ENCODE measurements at regions not wholly inside any gene's neighbourhood (a gene's known extent, or its start where the extent isn't known, plus 50 kb on each side); places are given as distances from the start of the nearest gene placed in this dataset.

- H3K27me3 ChIP-seq (ENCODE audit: control insufficient read depth in 2 of 2, insufficient read depth in 2 of 2, low read length in 2 of 2): peaks cover 2% of the 10 kb centered on the region in 2 donors
- H3K4me3 ChIP-seq (ENCODE audit: low read length in 2 of 2): no peak overlapping the region
- H3K4me1 ChIP-seq (ENCODE audit: control insufficient read depth in 2 of 2, insufficient read depth in 2 of 2, low read length in 2 of 2): no peaks in the 10 kb centered on the region
- no peaks in the 10 kb centered on the region for H3K9me3 ChIP-seq (ENCODE audit: control insufficient read depth in 2 of 2, low read length in 2 of 2)
- no peak overlapping the region for H3K27ac ChIP-seq (ENCODE audit: low read depth in 2 of 2, low read length in 2 of 2)
- H3K9ac ChIP-seq (ENCODE audit: low read depth in 1 of 2, low read length in 2 of 2): no peak overlapping the region
- H3K36me3 ChIP-seq (ENCODE audit: control insufficient read depth in 2 of 2, insufficient read depth in 2 of 2, low read length in 2 of 2): no peaks in the 10 kb centered on the region
These were observed 660.0 kb downstream of the PTPRU start for GRCh38 chr1:29896300-29896699.

GRCh38 chr1:29895201-29895600, 658.9 kb downstream of the PTPRU start:
- Histone ChIP-seq H3K9me3 (ENCODE audit: control insufficient read depth in 2 of 2, low read length in 2 of 2) (no peaks in the 10 kb centered on the region), H3K27ac (ENCODE audit: low read depth in 2 of 2, low read length in 2 of 2) (no peak overlapping the region), H3K4me1 (ENCODE audit: control insufficient read depth in 2 of 2, insufficient read depth in 2 of 2, low read length in 2 of 2) (no peaks in the 10 kb centered on the region), H3K27me3 (ENCODE audit: control insufficient read depth in 2 of 2, insufficient read depth in 2 of 2, low read length in 2 of 2) (peaks cover 6% of the 10 kb centered on the region in 2 donors), H3K36me3 (ENCODE audit: control insufficient read depth in 2 of 2, insufficient read depth in 2 of 2, low read length in 2 of 2) (no peaks in the 10 kb centered on the region), H3K9ac (ENCODE audit: low read depth in 1 of 2, low read length in 2 of 2) (no peak overlapping the region), H3K4me3 (ENCODE audit: low read length in 2 of 2) (no peak overlapping the region)

GRCh38 chr1:29894311-29894710, 658.0 kb downstream of the PTPRU start:
- H3K9ac ChIP-seq (ENCODE audit: low read depth in 1 of 2, low read length in 2 of 2): no peak overlapping the region
- no peaks in the 10 kb centered on the region for H3K36me3 ChIP-seq (ENCODE audit: control insufficient read depth in 2 of 2, insufficient read depth in 2 of 2, low read length in 2 of 2)
- no peak overlapping the region for H3K27ac ChIP-seq (ENCODE audit: low read depth in 2 of 2, low read length in 2 of 2)
- H3K4me3 ChIP-seq (ENCODE audit: low read length in 2 of 2): no peak overlapping the region
- H3K27me3 ChIP-seq (ENCODE audit: control insufficient read depth in 2 of 2, insufficient read depth in 2 of 2, low read length in 2 of 2): peaks cover 6% of the 10 kb centered on the region in 2 donors
- no peaks in the 10 kb centered on the region for H3K4me1 ChIP-seq (ENCODE audit: control insufficient read depth in 2 of 2, insufficient read depth in 2 of 2, low read length in 2 of 2)
- H3K9me3 ChIP-seq (ENCODE audit: control insufficient read depth in 2 of 2, low read length in 2 of 2): no peaks in the 10 kb centered on the region

GRCh38 chr1:29893806-29894205, 657.5 kb downstream of the PTPRU start:
- Histone ChIP-seq H3K9ac (ENCODE audit: low read depth in 1 of 2, low read length in 2 of 2) (no peak overlapping the region), H3K27ac (ENCODE audit: low read depth in 2 of 2, low read length in 2 of 2) (no peak overlapping the region), H3K4me1 (ENCODE audit: control insufficient read depth in 2 of 2, insufficient read depth in 2 of 2, low read length in 2 of 2) (no peaks in the 10 kb centered on the region), H3K36me3 (ENCODE audit: control insufficient read depth in 2 of 2, insufficient read depth in 2 of 2, low read length in 2 of 2) (no peaks in the 10 kb centered on the region), H3K9me3 (ENCODE audit: control insufficient read depth in 2 of 2, low read length in 2 of 2) (no peaks in the 10 kb centered on the region), H3K27me3 (ENCODE audit: control insufficient read depth in 2 of 2, insufficient read depth in 2 of 2, low read length in 2 of 2) (peaks cover 6% of the 10 kb centered on the region in 2 donors), H3K4me3 (ENCODE audit: low read length in 2 of 2) (no peak overlapping the region)

GRCh38 chr1:29893046-29893723, 656.9 kb downstream of the PTPRU start:
- H3K9ac ChIP-seq (ENCODE audit: low read depth in 1 of 2, low read length in 2 of 2): no peak overlapping the region
- peaks cover 6% of the 10 kb centered on the region in 2 donors for H3K27me3 ChIP-seq (ENCODE audit: control insufficient read depth in 2 of 2, insufficient read depth in 2 of 2, low read length in 2 of 2)
- H3K9me3 ChIP-seq (ENCODE audit: control insufficient read depth in 2 of 2, low read length in 2 of 2): no peaks in the 10 kb centered on the region
- H3K4me1 ChIP-seq (ENCODE audit: control insufficient read depth in 2 of 2, insufficient read depth in 2 of 2, low read length in 2 of 2): no peaks in the 10 kb centered on the region
- H3K36me3 ChIP-seq (ENCODE audit: control insufficient read depth in 2 of 2, insufficient read depth in 2 of 2, low read length in 2 of 2): no peaks in the 10 kb centered on the region
- no peak overlapping the region for H3K4me3 ChIP-seq (ENCODE audit: low read length in 2 of 2)
- H3K27ac ChIP-seq (ENCODE audit: low read depth in 2 of 2, low read length in 2 of 2): no peak overlapping the region

GRCh38 chr1:29892247-29892646, 655.9 kb downstream of the PTPRU start:
- Histone ChIP-seq H3K36me3 (ENCODE audit: control insufficient read depth in 2 of 2, insufficient read depth in 2 of 2, low read length in 2 of 2) (no peaks in the 10 kb centered on the region), H3K9me3 (ENCODE audit: control insufficient read depth in 2 of 2, low read length in 2 of 2) (no peaks in the 10 kb centered on the region), H3K4me1 (ENCODE audit: control insufficient read depth in 2 of 2, insufficient read depth in 2 of 2, low read length in 2 of 2) (no peaks in the 10 kb centered on the region), H3K9ac (ENCODE audit: low read depth in 1 of 2, low read length in 2 of 2) (no peak overlapping the region), H3K27me3 (ENCODE audit: control insufficient read depth in 2 of 2, insufficient read depth in 2 of 2, low read length in 2 of 2) (peaks cover 6% of the 10 kb centered on the region in 2 donors), H3K27ac (ENCODE audit: low read depth in 2 of 2, low read length in 2 of 2) (no peak overlapping the region), H3K4me3 (ENCODE audit: low read length in 2 of 2) (no peak overlapping the region)

GRCh38 chr1:29890201-29890959, 654.1 kb downstream of the PTPRU start:
- H3K4me3 ChIP-seq (ENCODE audit: low read length in 2 of 2): no peak overlapping the region
- no peak overlapping the region for H3K27ac ChIP-seq (ENCODE audit: low read depth in 2 of 2, low read length in 2 of 2)
- H3K36me3 ChIP-seq (ENCODE audit: control insufficient read depth in 2 of 2, insufficient read depth in 2 of 2, low read length in 2 of 2): no peaks in the 10 kb centered on the region
- no peak overlapping the region for H3K9ac ChIP-seq (ENCODE audit: low read depth in 1 of 2, low read length in 2 of 2)
- peaks cover 6 to 7% of the 10 kb centered on the region in 2 donors for H3K27me3 ChIP-seq (ENCODE audit: control insufficient read depth in 2 of 2, insufficient read depth in 2 of 2, low read length in 2 of 2)
- H3K4me1 ChIP-seq (ENCODE audit: control insufficient read depth in 2 of 2, insufficient read depth in 2 of 2, low read length in 2 of 2): no peaks in the 10 kb centered on the region
- no peaks in the 10 kb centered on the region for H3K9me3 ChIP-seq (ENCODE audit: control insufficient read depth in 2 of 2, low read length in 2 of 2)

GRCh38 chr1:29889776-29890175, 653.5 kb downstream of the PTPRU start:
- Histone ChIP-seq H3K9ac (ENCODE audit: low read depth in 1 of 2, low read length in 2 of 2) (no peak overlapping the region), H3K4me1 (ENCODE audit: control insufficient read depth in 2 of 2, insufficient read depth in 2 of 2, low read length in 2 of 2) (no peaks in the 10 kb centered on the region), H3K9me3 (ENCODE audit: control insufficient read depth in 2 of 2, low read length in 2 of 2) (no peaks in the 10 kb centered on the region), H3K4me3 (ENCODE audit: low read length in 2 of 2) (no peak overlapping the region), H3K27ac (ENCODE audit: low read depth in 2 of 2, low read length in 2 of 2) (no peak overlapping the region), H3K27me3 (ENCODE audit: control insufficient read depth in 2 of 2, insufficient read depth in 2 of 2, low read length in 2 of 2) (peaks cover 6 to 7% of the 10 kb centered on the region in 2 donors), H3K36me3 (ENCODE audit: control insufficient read depth in 2 of 2, insufficient read depth in 2 of 2, low read length in 2 of 2) (no peaks in the 10 kb centered on the region)

- peaks cover 0 to 2% of the 10 kb centered on the region in 2 donors for H3K27me3 ChIP-seq (ENCODE audit: control insufficient read depth in 2 of 2, insufficient read depth in 2 of 2, low read length in 2 of 2)
- H3K36me3 ChIP-seq (ENCODE audit: control insufficient read depth in 2 of 2, insufficient read depth in 2 of 2, low read length in 2 of 2): no peaks in the 10 kb centered on the region
These were observed 648.4 kb downstream of the PTPRU start for GRCh38 chr1:29884740-29885139.

GRCh38 chr1:29883986-29884385, 647.7 kb downstream of the PTPRU start:
- Histone ChIP-seq H3K36me3 (ENCODE audit: control insufficient read depth in 2 of 2, insufficient read depth in 2 of 2, low read length in 2 of 2) (no peaks in the 10 kb centered on the region), H3K4me3 (ENCODE audit: low read length in 2 of 2) (no peak overlapping the region), H3K27ac (ENCODE audit: low read depth in 2 of 2, low read length in 2 of 2) (no peak overlapping the region), H3K27me3 (ENCODE audit: control insufficient read depth in 2 of 2, insufficient read depth in 2 of 2, low read length in 2 of 2) (peaks cover 0 to 2% of the 10 kb centered on the region in 2 donors), H3K4me1 (ENCODE audit: control insufficient read depth in 2 of 2, insufficient read depth in 2 of 2, low read length in 2 of 2) (no peaks in the 10 kb centered on the region), H3K9ac (ENCODE audit: low read depth in 1 of 2, low read length in 2 of 2) (no peak overlapping the region), H3K9me3 (ENCODE audit: control insufficient read depth in 2 of 2, low read length in 2 of 2) (no peaks in the 10 kb centered on the region)

More at GRCh38 chr1:29884740-29885139, 648.4 kb downstream of the PTPRU start:
- Histone ChIP-seq H3K4me1 (ENCODE audit: control insufficient read depth in 2 of 2, insufficient read depth in 2 of 2, low read length in 2 of 2) (no peaks in the 10 kb centered on the region), H3K27ac (ENCODE audit: low read depth in 2 of 2, low read length in 2 of 2) (no peak overlapping the region), H3K4me3 (ENCODE audit: low read length in 2 of 2) (no peak overlapping the region), H3K9ac (ENCODE audit: low read depth in 1 of 2, low read length in 2 of 2) (no peak overlapping the region), H3K9me3 (ENCODE audit: control insufficient read depth in 2 of 2, low read length in 2 of 2) (no peaks in the 10 kb centered on the region)

Measured in mucosa of rectum (tissue), 2 donors.